ENCODE measurements at regions not wholly inside any gene's neighbourhood (a gene's known extent, or its start where the extent isn't known, plus 50 kb on each side); places are given as distances from the start of the nearest gene placed in this dataset.
"Not testable (repeated sequence)": the region's sequence is repeated elsewhere in the genome, so short reads cannot be mapped to it uniquely, and the experiment has no call there.

DNA sequence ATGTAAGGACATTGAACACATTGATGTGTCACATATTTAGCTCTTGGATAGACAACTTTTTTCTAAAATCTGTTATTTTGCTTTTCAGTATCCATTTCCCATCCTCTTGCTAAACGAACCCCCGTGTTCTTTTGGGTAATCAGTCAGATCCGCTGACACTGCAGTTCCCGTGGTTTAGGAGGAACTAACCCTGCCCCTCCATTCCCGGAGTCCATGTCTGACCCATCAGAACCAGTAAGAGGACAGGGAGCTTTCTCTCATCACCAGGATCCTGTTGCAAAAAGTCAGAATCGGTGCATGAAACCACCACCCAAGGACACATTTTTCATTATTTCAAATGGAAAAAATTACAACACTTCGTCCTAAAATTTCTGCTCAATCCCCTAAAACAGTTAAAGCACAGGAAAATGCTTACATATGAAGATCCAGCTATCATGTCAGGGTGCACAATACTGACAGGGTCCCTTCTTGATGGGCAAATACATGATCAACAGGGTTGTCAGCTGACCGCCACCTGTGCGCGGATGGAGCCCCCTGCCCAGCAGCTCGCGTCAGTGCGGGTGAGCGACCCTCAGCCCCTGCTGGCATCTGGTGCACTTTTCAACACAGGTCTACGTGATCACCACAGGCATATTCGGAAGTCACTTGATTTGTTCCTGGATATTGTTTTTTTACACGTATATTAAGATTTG is 276.8 kb downstream of the ADGRD1 start:
- DNase-seq, result no peak

- no peak for DNase-seq
Measured at GRCh38 chr12:131231032-131231980, 277.6 kb downstream of the ADGRD1 start.

DNA sequence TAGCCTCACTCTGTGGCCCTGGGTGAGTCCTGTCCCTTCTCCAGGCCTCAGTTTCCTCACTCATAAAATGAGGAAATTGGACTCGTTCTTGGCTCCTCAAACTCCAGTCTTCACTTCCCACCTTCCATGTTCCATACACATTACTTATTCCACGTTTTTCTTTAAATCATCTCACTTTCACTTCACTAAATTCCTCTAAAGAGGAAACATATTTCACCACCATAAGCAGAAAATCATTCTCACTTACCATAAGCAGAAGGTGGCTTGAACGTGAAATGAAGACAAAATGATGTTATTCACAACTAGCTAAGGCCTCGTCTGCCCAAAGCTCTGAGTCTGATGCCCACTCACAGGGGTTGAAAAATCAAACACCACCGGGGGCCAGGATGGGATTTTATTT is 278.3 kb downstream of the ADGRD1 start:
- DNase-seq, result no peak

- DNase-seq, result not testable (repeated sequence)
Measured at GRCh38 chr12:131232872-131233271, 279.2 kb downstream of the ADGRD1 start.

- not testable (repeated sequence) for DNase-seq
Measured at GRCh38 chr12:131233850-131234789, 280.4 kb downstream of the ADGRD1 start.

DNA sequence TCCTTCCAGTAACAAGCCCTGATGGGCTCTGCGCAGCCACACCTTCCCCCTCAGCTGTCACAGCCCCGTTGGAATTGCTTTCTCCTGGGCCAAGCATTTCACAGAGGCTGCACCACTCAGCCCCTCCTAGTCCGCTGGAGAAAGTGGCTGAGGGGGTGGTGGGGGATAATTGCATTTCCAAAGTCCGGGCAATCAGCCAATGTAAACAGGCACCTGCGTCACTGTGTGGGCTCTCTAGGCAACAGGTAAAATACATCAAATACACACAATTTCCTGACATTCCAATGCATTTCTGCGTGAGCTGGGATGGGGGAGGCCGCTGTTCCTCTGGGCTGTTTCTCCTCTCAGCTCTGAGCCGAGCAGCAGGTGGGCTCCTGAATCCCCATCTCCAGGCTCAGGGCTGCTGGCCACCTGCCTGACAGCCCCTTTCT is 281.1 kb downstream of the ADGRD1 start:
- not testable (repeated sequence) for DNase-seq

GRCh38 chr12:131235871-131236271 is 282.2 kb downstream of the ADGRD1 start:
- no peak for DNase-seq

GRCh38 chr12:131239384-131240094 is 285.8 kb downstream of the ADGRD1 start:
- no peak for DNase-seq

DNA sequence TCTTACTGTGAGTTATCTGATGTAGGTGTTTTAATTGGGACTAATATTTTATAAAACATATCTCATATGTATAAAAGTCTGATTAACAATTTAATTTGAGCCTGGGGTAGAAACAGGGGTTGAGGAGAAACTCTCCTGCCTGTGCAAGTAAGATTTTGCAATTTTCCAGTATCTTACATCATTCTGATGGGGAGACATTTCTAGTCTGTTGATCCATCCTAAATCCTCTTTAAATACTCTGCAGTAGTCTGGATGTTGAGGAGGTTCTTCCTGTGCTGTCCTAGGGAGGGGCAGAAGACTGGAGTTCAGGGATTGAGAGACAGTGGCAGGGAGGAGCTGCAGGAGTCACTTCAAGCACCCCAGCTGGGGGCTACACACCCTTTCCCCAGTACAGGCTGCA is 287.8 kb downstream of the ADGRD1 start:
- DNase-seq, result no peak

DNA sequence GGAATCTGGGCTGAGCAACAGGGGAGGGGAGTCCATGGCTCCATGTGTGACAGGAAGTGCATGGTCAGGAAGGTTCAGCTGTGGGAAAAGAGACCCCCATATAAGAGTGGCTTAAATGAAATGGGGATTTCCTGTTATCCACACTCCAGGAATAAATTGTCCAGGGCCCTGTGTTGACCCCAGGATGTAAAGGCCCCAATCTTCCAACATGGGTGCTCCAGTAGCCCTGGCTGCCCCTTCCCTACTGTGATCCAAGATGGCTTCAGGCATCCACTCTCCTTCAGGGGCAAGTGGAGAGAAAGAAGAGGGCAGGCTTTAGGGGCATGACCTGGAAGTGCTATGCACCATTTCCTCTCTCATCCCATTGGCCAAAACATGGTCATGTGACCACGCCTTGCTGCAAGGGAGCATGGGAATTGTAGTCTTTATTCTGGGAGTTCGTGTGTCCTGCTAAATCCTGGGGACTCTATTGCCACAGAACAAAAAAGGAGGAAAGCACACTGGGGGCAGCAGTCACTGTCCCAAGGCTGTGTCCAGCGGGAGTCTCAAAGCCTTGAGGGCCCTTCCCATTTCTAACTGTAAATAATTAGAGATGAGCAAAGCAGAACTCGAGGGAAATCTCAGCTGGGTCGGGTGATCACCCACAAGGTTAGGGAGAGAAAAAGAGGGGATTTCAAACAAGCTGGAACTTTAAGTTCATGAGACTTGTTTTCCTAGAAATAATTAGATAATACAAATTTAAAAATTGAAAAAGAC is 289.2 kb downstream of the ADGRD1 start:
- no peak for DNase-seq

DNA sequence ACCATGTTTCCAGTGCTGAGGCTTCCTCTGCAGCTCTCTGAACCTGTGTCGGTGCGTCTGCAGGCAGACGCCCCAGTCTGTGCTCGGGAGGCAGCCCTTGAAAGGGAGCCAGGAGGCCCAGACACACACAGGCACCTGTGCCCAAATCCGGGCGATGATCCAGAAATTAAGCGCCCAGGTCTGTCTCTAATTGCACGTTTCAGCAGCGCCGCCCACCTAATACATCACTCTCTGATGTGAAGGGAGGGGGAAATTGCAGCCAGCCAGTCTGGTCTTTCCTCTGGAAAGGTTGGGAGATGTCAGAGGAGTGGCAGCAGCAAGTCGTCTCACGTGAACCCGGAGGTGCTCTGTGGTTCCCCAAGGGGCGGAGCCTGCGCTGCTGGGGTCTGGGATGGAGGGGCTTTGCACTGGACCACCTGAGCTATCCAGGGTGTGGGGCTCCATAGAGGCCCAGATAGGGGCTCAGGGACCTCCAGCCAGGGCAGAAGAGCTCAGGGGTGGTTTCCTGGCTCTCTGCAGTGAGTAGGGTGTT is 290.5 kb downstream of the ADGRD1 start:
- not testable (repeated sequence) for DNase-seq

DNA sequence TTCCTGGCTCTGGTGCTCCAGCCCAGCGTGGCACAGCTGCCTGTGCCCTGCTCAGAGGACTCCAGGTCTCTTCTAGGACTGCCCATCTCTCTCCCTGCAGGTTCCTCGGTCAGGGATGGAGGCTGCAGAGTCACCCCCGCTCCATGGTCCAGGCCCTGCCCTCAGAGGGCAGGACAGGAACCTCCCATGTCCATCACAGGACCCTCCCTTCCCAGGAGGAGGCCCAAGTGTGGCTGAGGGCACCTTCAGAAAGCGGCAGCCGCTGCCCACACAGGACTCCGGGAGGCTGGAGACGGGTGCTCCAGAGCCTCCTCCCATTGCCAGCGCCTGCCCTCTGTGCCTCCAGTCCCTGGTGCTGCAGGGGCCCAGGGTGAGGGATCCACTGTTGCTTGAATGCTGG is 291.5 kb downstream of the ADGRD1 start:
- not testable (repeated sequence) for DNase-seq

- DNase-seq, result no peak
Measured at GRCh38 chr12:131245564-131246355, 292.1 kb downstream of the ADGRD1 start.

DNA sequence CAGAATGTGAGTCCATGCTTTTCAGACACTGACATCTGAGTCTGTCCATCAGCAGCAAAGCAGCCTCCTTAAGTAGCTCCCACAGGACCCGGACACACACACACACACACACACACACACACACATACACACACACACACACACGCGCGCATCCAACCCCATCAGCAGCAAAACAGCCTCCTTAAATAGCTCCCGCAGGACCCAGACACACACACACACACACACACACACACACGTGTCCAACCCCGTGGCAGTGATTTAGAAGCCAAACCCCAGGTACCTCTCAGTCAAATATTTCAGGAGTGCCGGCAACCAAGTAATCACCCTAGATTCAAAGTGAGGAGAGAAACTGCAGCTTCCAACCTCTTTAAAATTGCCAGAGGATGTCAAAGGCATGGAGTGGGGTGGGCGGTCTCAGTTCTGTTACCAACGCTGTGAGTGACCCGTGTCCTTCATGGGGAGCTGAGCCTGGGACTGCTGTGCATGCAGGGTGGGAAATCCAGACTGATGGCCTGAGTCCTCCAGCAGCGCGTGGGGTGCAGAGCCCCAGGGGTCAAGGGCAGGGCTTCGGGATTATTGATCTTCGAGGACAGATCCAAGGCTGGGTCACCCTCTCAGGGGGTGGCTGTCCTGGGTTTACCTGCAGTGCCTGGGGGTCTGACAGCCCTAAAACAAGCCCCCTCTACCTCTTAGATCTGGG is 293.5 kb downstream of the ADGRD1 start:
- not testable (repeated sequence) for DNase-seq

GRCh38 chr12:131247875-131248274 is 294.2 kb downstream of the ADGRD1 start:
- DNase-seq, result not testable (repeated sequence)

GRCh38 chr12:131249246-131250027 is 295.7 kb downstream of the ADGRD1 start:
- DNase-seq, result no peak

DNA sequence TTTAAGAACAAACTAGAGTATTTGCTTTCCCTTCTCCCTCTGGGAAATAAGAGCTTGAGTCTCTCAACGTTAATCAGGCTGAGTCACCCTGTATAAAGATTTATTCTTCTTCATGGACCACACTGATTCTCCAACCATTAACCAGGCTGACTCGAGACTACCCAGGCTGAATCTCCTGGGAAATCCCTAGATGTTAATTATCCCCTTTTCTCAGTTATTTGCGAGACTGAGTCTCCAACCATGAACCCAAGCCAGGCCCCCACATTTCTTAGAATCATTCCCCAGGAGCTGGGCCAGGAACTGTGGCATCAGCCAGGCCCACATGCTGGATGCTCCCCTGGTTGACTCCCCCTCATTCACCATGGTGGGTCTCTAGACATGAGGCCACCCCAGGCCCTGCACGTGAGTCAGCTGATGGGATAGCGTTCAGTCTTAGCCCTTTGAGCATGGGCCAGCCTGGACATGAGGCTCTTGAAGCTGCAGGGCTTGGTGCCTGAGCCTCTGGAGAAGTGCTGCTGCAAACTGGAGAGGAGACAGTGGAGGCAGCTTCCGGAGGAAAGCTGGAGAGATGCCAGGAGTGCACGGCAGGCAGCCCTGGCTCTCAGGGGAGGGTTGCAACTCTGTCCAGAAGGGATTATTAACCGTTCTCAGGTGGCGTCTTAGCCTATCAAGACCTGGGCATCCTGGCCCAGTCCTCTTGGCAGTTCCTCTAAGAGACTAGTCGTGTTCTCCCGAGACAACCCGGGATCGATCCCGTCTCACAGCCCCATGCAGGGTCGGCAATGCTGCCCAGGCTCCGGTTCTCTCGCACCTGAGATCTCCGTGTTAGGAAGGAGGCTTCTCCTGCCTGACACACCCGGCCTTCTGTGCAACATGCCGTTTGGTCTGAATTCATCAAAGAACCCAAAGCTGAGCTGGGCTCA is 296.6 kb downstream of the ADGRD1 start:
- DNase-seq, result no peak

GRCh38 chr12:131250951-131251315 is 297.2 kb downstream of the ADGRD1 start:
- no peak for DNase-seq

Measured in hippocampal formation (tissue), 2 donors.